CD8-positive, alpha-beta memory T cell (primary cell): ENCODE measurements at regions not wholly inside any gene's neighbourhood (a gene's known extent, or its start where the extent isn't known, plus 50 kb on each side); places are given as distances from the start of the nearest gene placed in this dataset.

ENCODE experiments used
- CTCF ChIA-PET: fragments of 350-600 bp; sonication (Branson Sonifier 250); formaldehyde crosslinking; loops from one replicate; lab custom pipeline; 2021; ENCODE audit warnings: antibody characterized with exemption; lab: Charles Lee
- POLR2A ChIA-PET: fragments of 350-600 bp; sonication (Branson Sonifier 250); formaldehyde crosslinking; loops from one replicate; lab custom pipeline; 2021; ENCODE audit warnings: antibody characterized with exemption; lab: Charles Lee
- DNase-seq, 5 donors: peaks; one replicate each; pipeline versions ENCODE4 v3.0.0 to v3.0.0-alpha.2; 2020 to 2022; ENCODE audit warnings: mixed read lengths in 1 of 5
- H3K27ac ChIP-seq: one replicate; pipeline ENCODE4 v1.7.0; 2013; ENCODE audit warnings: low read depth, mild to moderate bottlenecking, low read length, moderate library complexity
- H3K27me3 ChIP-seq: 2 replicates; pipeline ENCODE4 v1.7.0; 2013; ENCODE audit warnings: low read length, mild to moderate bottlenecking; ENCODE audit not compliant: insufficient read depth, poor library complexity, severe bottlenecking
- H3K36me3 ChIP-seq: 2 replicates; pipeline ENCODE4 v1.7.0; 2013; ENCODE audit warnings: mild to moderate bottlenecking, low read length, moderate library complexity; ENCODE audit not compliant: insufficient read depth
- H3K4me1 ChIP-seq: 2 replicates; pipeline ENCODE4 v1.7.0; 2013; ENCODE audit warnings: mild to moderate bottlenecking, low read length, moderate library complexity; ENCODE audit not compliant: insufficient read depth
- H3K4me3 ChIP-seq: 2 replicates; pipeline ENCODE4 v1.7.0; 2013; ENCODE audit warnings: mild to moderate bottlenecking, low read length
- H3K9me3 ChIP-seq: 2 replicates; pipeline ENCODE4 v1.7.0; 2013; ENCODE audit warnings: mild to moderate bottlenecking, low read length
- H3K27ac Mint-ChIP-seq, 8 donors: one replicate each; pipeline ENCODE4 v1.8.0; 2020 to 2021; ENCODE audit warnings: mixed read lengths in 8 of 8, mild to moderate bottlenecking in 6 of 8, inconsistent platforms in 3 of 8, moderate library complexity in 3 of 8
- H3K27me3 Mint-ChIP-seq, 2 donors: one replicate each; pipeline ENCODE4 v1.8.0; 2020 to 2021; ENCODE audit warnings: mixed read lengths in 2 of 2, mild to moderate bottlenecking in 1 of 2, moderate library complexity in 1 of 2
- H3K36me3 Mint-ChIP-seq, 3 donors: one replicate each; pipeline ENCODE4 v1.8.0; 2020 to 2021; ENCODE audit warnings: mixed read lengths in 3 of 3, inconsistent platforms in 1 of 3, mild to moderate bottlenecking in 1 of 3
- H3K4me1 Mint-ChIP-seq, 3 donors: one replicate each; pipeline ENCODE4 v1.8.0; 2020 to 2021; ENCODE audit warnings: mixed read lengths in 3 of 3, inconsistent platforms in 1 of 3, mild to moderate bottlenecking in 1 of 3
- H3K4me3 Mint-ChIP-seq, 7 donors: one replicate each; pipeline ENCODE4 v1.8.0; 2020 to 2021; ENCODE audit warnings: mixed read lengths in 7 of 7, mild to moderate bottlenecking in 6 of 7, moderate library complexity in 4 of 7, inconsistent platforms in 2 of 7
- H3K9me3 Mint-ChIP-seq, 5 donors: one replicate each; pipeline ENCODE4 v1.8.0; 2020 to 2022; ENCODE audit warnings: mixed read lengths in 5 of 5, mild to moderate bottlenecking in 3 of 5, moderate library complexity in 2 of 5, inconsistent platforms in 1 of 5

GRCh38 chr19:29337029-29337428 is 124.1 kb upstream of the UQCRFS1 start:
- no peaks in the 10 kb centered on the region for H3K27me3 ChIP-seq
- Mint-ChIP-seq H3K27me3 (peaks cover 8 to 51% of the 10 kb centered on the region in 2 donors), H3K9me3 (peaks cover 13 to 22% (median 20%) of the 10 kb centered on the region in 5 donors), H3K4me1 (no peaks in the 10 kb centered on the region), H3K27ac (no peak overlapping the region), H3K4me3 (no peak overlapping the region), H3K36me3 (peaks cover 0 to 5% (median 0%) of the 10 kb centered on the region in 3 donors)
- H3K4me3 ChIP-seq, result no peak overlapping the region
- DNase-seq, result no peak
- H3K36me3 ChIP-seq, result no peaks in the 10 kb centered on the region
- no peaks in the 10 kb centered on the region for H3K4me1 ChIP-seq
- POLR2A ChIA-PET, result no interaction called here
- CTCF ChIA-PET, result no interaction called here
- no peaks in the 10 kb centered on the region for H3K9me3 ChIP-seq
- no peak overlapping the region for H3K27ac ChIP-seq

GRCh38 chr19:29338480-29338879 is 125.5 kb upstream of the UQCRFS1 start:
- Mint-ChIP-seq H3K4me1 (no peaks in the 10 kb centered on the region), H3K9me3 (peaks cover 26 to 34% (median 31%) of the 10 kb centered on the region in 5 donors), H3K4me3 (no peak overlapping the region), H3K36me3 (peaks cover 0 to 9% (median 1%) of the 10 kb centered on the region in 3 donors), H3K27ac (no peak overlapping the region), H3K27me3 (peaks cover 8 to 44% of the 10 kb centered on the region in 2 donors)
- no peaks in the 10 kb centered on the region for H3K4me1 ChIP-seq
- H3K27ac ChIP-seq, result no peak overlapping the region
- no peak for DNase-seq
- CTCF ChIA-PET, result no interaction called here
- H3K36me3 ChIP-seq, result no peaks in the 10 kb centered on the region
- H3K27me3 ChIP-seq, result no peaks in the 10 kb centered on the region
- H3K4me3 ChIP-seq, result no peak overlapping the region
- POLR2A ChIA-PET, result no interaction called here
- no peaks in the 10 kb centered on the region for H3K9me3 ChIP-seq

GRCh38 chr19:29342721-29343120 is 129.8 kb upstream of the UQCRFS1 start:
- Mint-ChIP-seq H3K27ac (no peak overlapping the region), H3K36me3 (peaks cover 2 to 13% (median 5%) of the 10 kb centered on the region in 3 donors), H3K4me1 (no peaks in the 10 kb centered on the region), H3K4me3 (no peak overlapping the region), H3K9me3 (peaks cover 50 to 68% (median 61%) of the 10 kb centered on the region in 5 donors), H3K27me3 (peaks cover 1 to 43% of the 10 kb centered on the region in 2 donors)
- POLR2A ChIA-PET, result no interaction called here
- Histone ChIP-seq H3K36me3 (no peaks in the 10 kb centered on the region), H3K27me3 (no peaks in the 10 kb centered on the region), H3K4me3 (no peak overlapping the region), H3K27ac (no peak overlapping the region), H3K9me3 (no peaks in the 10 kb centered on the region), H3K4me1 (no peaks in the 10 kb centered on the region)
- DNase-seq, result no peak
- CTCF ChIA-PET, result no interaction called here

GRCh38 chr19:29364224-29364726 is 151.3 kb upstream of the UQCRFS1 start:
- no peaks in the 10 kb centered on the region for H3K27me3 ChIP-seq
- no peaks in the 10 kb centered on the region for H3K36me3 ChIP-seq
- no peak overlapping the region for H3K4me3 ChIP-seq
- Mint-ChIP-seq H3K27me3 (peaks cover 4 to 56% of the 10 kb centered on the region in 2 donors), H3K36me3 (peaks cover 0 to 4% (median 0%) of the 10 kb centered on the region in 3 donors), H3K27ac (no peak overlapping the region), H3K4me1 (no peaks in the 10 kb centered on the region), H3K9me3 (peaks cover 5 to 9% (median 8%) of the 10 kb centered on the region in 5 donors), H3K4me3 (no peak overlapping the region)
- CTCF ChIA-PET, result no interaction called here
- H3K27ac ChIP-seq, result no peak overlapping the region
- no peaks in the 10 kb centered on the region for H3K9me3 ChIP-seq
- POLR2A ChIA-PET, result no interaction called here
- H3K4me1 ChIP-seq, result no peaks in the 10 kb centered on the region
- no peak for DNase-seq

GRCh38 chr19:29364999-29365398 is 152.0 kb upstream of the UQCRFS1 start:
- Histone ChIP-seq H3K4me3 (no peak overlapping the region), H3K36me3 (no peaks in the 10 kb centered on the region), H3K27me3 (no peaks in the 10 kb centered on the region), H3K9me3 (no peaks in the 10 kb centered on the region), H3K27ac (no peak overlapping the region), H3K4me1 (no peaks in the 10 kb centered on the region)
- ChIA-PET POLR2A (no interaction called here), CTCF (no interaction called here)
- no peaks in the 10 kb centered on the region for H3K4me1 Mint-ChIP-seq
- DNase-seq, result no peak
- peaks cover 4 to 58% of the 10 kb centered on the region in 2 donors for H3K27me3 Mint-ChIP-seq
- H3K36me3 Mint-ChIP-seq, result peaks cover 0 to 4% (median 0%) of the 10 kb centered on the region in 3 donors
- H3K9me3 Mint-ChIP-seq, result peaks cover 3 to 8% (median 5%) of the 10 kb centered on the region in 5 donors
- peak overlapping the region in 1 of 8 donors; percentile 1 for H3K27ac Mint-ChIP-seq
- no peak overlapping the region for H3K4me3 Mint-ChIP-seq

GRCh38 chr19:29365836-29366417 is 153.0 kb upstream of the UQCRFS1 start:
- no peaks in the 10 kb centered on the region for H3K27me3 ChIP-seq
- H3K36me3 Mint-ChIP-seq, result no peaks in the 10 kb centered on the region
- H3K9me3 Mint-ChIP-seq, result peaks cover 0 to 7% (median 3%) of the 10 kb centered on the region in 5 donors
- CTCF ChIA-PET, result no interaction called here
- H3K4me1 ChIP-seq, result no peaks in the 10 kb centered on the region
- H3K27ac Mint-ChIP-seq, result no peak overlapping the region
- H3K4me3 ChIP-seq, result no peak overlapping the region
- no peaks in the 10 kb centered on the region for H3K36me3 ChIP-seq
- no peaks in the 10 kb centered on the region for H3K9me3 ChIP-seq
- no peak for DNase-seq
- H3K4me3 Mint-ChIP-seq, result no peak overlapping the region
- H3K4me1 Mint-ChIP-seq, result no peaks in the 10 kb centered on the region
- no peak overlapping the region for H3K27ac ChIP-seq
- peaks cover 4 to 58% of the 10 kb centered on the region in 2 donors for H3K27me3 Mint-ChIP-seq
- POLR2A ChIA-PET, result no interaction called here

GRCh38 chr19:29366757-29367156 is 153.8 kb upstream of the UQCRFS1 start:
- no peaks in the 10 kb centered on the region for H3K4me1 Mint-ChIP-seq
- peaks cover 2 to 58% of the 10 kb centered on the region in 2 donors for H3K27me3 Mint-ChIP-seq
- H3K4me1 ChIP-seq, result no peaks in the 10 kb centered on the region
- peaks cover 0 to 5% (median 2%) of the 10 kb centered on the region in 5 donors for H3K9me3 Mint-ChIP-seq
- H3K27ac ChIP-seq, result no peak overlapping the region
- no peak overlapping the region for H3K4me3 ChIP-seq
- H3K36me3 ChIP-seq, result no peaks in the 10 kb centered on the region
- no peaks in the 10 kb centered on the region for H3K27me3 ChIP-seq
- POLR2A ChIA-PET, result no interaction called here
- H3K27ac Mint-ChIP-seq, result no peak overlapping the region
- no peaks in the 10 kb centered on the region for H3K36me3 Mint-ChIP-seq
- H3K4me3 Mint-ChIP-seq, result no peak overlapping the region
- H3K9me3 ChIP-seq, result no peaks in the 10 kb centered on the region
- CTCF ChIA-PET, result no interaction called here
- no peak for DNase-seq

- Histone ChIP-seq H3K9me3 (no peaks in the 10 kb centered on the region), H3K4me3 (no peak overlapping the region), H3K4me1 (no peaks in the 10 kb centered on the region), H3K36me3 (no peaks in the 10 kb centered on the region), H3K27me3 (no peaks in the 10 kb centered on the region), H3K27ac (no peak overlapping the region)
- ChIA-PET POLR2A (no interaction called here), CTCF (no interaction called here)
- no peaks in the 10 kb centered on the region for H3K36me3 Mint-ChIP-seq
- H3K4me3 Mint-ChIP-seq, result no peak overlapping the region
- no peaks in the 10 kb centered on the region for H3K9me3 Mint-ChIP-seq
- DNase-seq, result no peak
- H3K27me3 Mint-ChIP-seq, result peaks cover 5 to 63% of the 10 kb centered on the region in 2 donors
- no peaks in the 10 kb centered on the region for H3K4me1 Mint-ChIP-seq
- no peak overlapping the region for H3K27ac Mint-ChIP-seq
Observed at GRCh38 chr19:29367791-29368222, 154.9 kb upstream of the UQCRFS1 start.
